GM18526 (cell line): ENCODE measurements at regions not wholly inside any gene's neighbourhood (a gene's known extent, or its start where the extent isn't known, plus 50 kb on each side); places are given as distances from the start of the nearest gene placed in this dataset.

Experiments used
- POLR2A ChIP-seq: IDR thresholded peaks from 3 replicates; pipeline ENCODE4 v1.6.1; 2011; ENCODE audit not compliant: insufficient read length; ENCODE audit errors: extremely low read depth

DNA sequence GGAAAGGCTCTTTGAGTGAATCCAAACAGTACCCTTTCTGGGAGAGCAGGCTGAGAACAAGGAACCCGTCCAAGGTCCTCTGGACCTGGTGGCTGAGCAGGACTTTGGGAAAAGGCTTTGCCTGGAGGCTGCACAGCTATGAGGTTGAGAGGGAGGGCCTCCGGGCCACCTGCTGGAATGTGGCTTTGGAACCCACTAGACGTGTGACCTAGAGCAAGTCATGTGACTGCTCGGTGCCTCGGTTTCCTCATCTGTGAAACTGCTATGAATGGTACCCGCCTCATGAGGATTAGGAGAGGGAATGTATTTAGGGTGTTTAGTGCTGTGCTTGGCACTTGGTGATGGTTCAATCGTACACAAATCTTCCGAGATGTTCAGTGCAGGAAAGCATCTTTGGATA is 50.4 kb downstream of the HAPSTR1 start:
- TF ChIP-seq POLR2A, result no peak

DNA sequence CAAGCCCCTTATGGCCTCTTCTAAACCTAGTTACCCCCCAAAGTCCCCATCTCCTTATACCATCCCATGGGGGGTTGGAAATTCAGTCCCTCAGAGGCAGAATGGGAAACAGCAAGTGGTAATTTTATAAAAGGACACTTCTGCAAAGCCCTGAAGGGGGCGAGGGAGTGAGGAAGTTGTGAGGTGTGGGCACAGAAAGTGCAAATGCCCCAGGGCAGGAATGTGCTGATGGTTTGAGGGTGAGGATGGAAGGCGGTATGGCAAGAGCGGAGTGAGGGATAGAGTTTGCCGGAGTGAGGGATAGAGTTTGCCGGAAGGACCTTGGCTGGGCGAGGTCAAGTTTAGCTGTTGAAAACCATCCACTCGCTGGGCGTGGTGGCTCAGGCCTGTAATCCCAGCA is 52.7 kb downstream of the HAPSTR1 start:
- TF ChIP-seq POLR2A, result no peak

DNA sequence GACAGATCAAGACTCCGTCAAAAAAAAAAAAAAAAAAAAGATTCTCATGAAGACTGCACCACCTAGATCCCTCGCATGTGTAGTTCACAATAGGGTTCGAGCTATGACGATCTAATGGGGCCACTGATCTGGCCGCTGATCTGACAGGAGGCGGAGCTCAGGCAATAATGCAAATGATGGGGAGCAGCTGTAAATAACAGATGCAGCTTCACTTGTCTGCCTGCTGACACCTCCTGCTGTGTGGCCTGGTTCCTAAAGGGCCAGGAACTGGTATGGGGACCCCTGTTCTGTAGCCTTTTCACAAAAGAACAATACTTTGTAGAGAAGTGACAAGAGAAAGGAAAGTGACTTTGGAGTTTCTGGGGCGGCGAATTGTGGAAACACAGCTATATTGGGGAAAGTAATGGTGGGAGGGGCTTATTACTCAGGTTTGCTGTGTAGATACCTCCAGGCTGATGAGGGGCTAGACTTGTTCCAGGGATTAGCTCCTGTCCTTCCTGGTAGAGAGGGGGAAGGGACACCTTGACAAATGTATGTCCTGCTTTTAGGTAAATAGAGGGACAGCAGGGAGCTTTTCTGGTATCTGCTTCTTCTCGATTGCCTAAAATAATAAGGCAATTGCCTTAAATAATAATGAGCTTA is 57.1 kb downstream of the HAPSTR1 start:
- TF ChIP-seq POLR2A, result no peak

DNA sequence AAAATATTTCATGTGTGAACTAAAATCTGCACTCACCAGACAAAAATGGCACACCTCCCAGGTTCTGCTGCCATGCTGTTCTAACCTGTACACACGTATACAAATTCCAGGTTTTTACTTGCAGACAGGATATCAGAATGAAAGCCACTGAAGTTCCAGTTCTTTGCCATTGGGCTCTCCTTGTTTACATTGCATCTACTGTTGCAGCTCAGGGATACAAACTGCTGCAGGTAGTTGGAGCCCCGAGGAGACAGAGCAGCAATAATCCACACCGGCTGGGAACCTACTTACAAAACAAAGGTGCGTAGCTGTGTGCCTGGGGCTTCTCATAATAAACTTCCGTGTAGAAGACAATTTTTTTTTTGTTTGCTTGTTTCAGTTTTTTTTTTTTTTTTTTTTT is 59.6 kb downstream of the HAPSTR1 start:
- TF ChIP-seq POLR2A, result no peak

DNA sequence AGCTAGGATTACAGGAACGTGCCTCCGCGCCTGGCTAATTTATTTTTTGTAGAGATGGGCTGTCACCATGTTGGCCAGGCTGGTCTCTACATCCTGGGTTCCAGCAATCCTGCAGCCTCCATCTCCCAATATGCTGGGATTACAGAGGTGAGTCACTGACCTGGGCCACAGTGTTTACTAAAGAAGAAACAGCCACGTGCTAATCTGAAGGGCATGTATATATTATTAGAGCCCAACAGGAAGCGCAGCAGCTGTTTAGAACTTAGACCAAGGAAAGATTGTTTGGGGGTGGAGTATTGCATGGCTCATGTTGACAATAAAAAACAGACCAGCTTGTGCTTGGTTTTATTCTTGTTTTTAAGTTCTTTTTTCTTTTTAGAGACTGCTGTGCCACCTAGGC is 60.2 kb downstream of the HAPSTR1 start:
- no peak for TF ChIP-seq POLR2A

DNA sequence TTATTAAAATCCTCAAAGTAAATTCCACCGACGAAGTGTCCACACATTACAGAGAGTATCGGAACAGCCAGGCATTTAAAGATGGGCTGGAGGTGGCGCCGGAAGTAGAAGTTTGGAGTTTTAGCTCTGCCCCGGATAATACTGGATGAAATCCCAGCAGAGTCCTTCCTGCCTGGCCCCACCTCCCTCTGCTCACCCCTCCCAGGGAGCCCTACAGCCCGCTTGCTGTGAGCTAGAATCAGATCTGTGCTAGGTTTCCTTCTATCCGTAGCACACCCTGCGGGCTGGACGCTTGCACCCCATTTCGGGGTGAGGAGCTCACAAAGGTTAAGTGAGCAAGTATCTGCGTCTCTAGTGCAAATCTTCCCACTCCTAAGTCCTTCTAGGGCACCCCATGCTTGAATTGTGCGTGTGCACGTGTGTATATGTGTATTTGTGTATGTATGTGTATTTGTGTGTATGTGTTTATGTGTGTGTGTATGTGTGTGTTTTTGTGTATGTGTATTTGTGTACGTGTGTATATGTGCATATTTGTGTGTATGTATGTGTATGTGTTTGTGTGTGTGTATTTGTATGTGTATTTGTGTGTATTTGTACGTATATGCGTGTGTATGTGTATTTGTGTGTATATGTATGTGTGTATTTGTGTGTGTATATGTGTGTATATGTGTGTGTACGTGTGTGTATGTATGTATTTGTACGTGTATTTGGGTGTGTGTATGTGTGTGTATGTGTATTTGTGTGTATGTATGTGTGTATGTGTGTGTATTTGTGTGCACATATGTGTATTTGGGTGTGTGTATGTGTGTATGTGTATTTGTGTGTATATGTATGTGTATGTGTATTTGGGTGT is 61.4 kb downstream of the HAPSTR1 start:
- no peak for TF ChIP-seq POLR2A

DNA sequence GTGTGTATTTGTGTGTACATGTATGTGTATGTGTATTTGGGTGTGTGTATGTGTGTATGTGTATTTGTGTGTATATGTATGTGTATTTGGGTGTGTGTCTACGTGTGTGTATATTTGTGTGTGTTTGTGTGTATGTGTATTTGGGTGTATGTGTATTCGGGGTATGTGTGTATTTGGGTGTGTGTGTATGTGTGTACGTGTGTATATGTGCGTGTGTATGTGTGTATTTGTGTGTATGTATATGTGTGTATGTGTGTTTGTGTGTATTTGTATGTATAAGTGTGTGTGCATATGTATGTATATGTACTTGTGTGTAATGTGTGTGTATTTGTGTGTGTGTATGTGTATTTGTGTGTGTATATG is 62.0 kb downstream of the HAPSTR1 start:
- no peak for TF ChIP-seq POLR2A

DNA sequence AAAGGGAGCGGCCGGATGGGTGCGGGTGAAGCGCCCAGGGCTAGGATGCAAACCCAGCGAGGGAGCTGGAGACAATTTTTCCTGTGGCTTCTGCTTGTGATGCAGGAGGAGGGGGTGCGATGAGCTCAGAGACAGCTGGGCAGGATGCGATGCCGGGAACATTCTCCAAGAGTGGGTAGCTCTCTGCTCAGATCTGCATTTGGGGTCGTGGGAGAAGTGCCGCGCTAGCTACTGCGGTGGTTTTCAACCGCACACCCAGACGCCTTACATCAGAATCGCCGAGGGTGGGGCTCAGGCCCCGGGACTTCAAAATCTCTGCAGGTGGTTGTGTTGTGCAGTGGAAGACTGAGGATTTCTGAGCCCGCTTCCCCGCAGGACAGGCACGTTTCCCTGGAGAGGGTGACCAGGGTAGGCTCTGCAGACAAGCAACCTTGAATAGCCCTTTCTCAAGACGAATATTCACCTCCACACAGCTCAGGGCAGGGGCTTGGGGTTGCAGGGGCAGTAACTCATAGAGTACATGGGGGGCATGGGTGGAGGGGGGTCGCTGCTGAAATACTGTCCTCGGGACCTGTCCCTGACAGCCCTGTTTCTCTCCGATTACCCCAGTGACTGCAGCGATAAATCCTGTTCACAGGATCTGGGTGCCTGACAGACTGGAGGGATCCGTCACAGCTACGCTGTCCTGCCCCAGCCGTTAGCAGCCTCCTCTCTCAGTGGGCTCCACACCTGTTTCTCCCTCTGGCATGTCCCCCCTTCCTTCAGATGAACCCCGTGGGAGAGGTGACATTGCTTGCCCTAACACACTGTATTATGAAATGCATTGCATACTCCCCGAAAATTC is 63.3 kb downstream of the HAPSTR1 start:
- TF ChIP-seq POLR2A, result no peak

DNA sequence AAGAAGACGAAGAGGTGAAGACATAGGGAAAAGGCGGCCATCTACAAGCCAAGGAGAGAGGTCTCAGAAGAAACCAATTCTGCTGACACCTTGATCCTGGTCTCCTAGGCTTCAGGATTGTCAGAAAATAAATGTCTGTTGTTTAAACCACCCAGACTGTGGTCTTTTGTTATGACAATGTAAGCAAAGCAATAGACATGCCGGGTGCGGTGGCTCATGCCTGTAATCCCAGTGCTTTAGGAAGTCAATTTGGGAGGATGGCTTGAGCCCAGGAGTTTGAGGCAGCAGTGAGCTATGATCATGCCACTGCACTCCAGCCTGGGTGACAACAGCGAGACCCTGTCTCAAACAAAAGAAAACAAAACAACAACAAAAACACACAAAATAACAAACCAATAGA is 64.4 kb downstream of the HAPSTR1 start:
- no peak for TF ChIP-seq POLR2A

DNA sequence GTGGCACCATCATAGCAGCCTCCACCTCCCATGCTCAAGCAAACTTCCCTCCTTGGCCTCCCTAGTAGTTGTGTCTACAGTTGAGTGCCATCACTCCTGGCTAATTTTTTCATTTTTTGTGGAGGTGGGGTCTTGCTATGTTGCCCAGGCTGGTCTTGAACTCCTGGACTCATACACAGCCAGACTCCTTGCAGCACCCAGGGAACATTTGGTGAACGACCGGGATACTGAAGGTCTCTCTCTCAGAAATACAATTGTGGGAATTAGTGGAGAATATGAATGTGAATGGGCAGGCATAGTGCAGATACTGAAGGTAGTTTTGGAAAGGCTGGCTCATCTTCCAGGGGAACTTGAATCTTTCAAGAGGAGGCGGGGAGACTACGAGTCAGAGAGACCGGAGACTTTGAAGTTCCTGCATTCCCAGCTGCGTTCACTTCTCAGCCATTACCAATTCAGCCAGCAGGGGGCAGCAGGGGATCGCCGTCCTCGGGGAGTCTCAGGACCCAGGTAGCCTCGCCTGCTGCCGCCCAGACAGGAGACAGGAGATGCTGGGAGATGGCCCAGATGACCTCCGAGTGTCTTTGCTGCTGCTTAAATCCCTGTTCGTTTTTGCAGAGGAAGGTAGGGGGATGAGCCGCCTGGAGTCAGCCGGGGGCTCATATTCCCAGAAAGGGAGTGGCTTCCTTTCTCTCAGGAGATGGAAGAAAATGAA is 68.6 kb downstream of the HAPSTR1 start:
- no peak for TF ChIP-seq POLR2A

DNA sequence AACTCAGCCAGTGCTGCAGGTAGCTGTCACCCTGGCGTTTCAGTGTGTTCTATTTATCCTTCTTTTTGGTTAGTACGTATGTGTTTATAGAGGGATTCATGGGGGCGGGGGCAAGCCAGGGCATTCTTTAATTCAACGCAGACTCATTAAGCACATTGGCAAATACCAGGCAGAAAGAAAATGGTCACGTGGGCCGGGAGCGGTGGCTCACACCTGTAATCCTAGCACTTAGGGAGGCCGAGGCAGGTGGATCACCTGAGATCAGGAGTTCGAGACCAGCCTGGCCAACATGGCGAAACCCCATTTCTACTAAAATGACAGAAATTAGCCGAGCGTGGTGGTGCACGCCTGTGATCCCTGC is 69.1 kb downstream of the HAPSTR1 start:
- no peak for TF ChIP-seq POLR2A

DNA sequence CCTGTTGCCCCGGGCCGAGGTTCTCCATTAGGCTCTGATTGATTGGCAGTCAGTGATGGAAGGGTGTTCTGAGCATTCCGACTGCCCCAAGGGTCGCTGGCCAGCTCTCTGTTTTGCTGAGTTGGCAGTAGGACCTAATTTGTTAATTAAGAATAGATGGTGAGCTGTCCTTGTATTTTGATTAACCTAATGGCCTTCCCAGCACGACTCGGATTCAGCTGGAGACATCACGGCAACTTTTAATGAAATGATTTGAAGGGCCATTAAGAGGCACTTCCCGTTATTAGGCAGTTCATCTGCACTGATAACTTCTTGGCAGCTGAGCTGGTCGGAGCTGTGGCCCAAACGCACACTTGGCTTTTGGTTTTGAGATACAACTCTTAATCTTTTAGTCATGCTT is 74.2 kb downstream of the HAPSTR1 start:
- no peak for TF ChIP-seq POLR2A

DNA sequence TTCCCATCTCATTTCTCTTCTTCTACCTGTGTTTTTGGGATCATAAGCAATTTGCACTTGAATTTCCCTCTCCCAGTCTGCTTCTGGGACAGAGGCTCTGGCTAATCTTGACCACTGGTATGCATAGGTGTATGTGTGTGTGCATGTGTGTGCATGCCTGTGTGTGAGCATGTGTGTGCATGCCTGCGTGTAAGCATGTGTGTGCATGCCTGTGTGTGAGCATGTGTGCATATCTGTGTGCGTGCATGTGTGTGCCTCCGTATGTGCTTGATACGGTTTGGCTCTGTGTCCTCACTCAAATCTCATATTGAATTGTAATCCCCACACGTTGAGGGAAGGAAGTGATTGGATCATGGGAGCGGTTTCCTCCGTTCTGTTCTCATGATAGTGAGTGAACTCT is 77.7 kb downstream of the HAPSTR1 start:
- no peak for TF ChIP-seq POLR2A

DNA sequence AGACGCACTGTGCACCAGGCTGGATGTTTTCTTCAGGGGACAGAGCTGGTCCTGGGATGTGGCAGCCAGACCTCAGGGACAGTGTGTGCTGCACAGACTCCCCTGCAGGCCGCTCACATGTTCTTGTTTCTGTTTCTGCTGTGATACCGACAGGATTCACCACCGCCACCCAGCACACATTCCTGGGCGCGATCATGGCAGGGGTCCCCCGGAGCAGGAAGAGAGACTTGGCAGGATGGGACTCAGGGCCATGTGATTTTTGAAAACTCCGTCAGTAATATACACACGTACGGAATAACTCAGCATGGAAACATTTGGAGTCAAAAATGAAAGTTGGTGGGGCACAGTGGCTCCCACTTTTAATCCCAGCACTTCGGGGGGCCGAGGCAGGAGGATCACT is 79.0 kb downstream of the HAPSTR1 start:
- no peak for TF ChIP-seq POLR2A
